ENCODE measurements at regions not wholly inside any gene's neighbourhood (a gene's known extent, or its start where the extent isn't known, plus 50 kb on each side); places are given as distances from the start of the nearest gene placed in this dataset.

DNA sequence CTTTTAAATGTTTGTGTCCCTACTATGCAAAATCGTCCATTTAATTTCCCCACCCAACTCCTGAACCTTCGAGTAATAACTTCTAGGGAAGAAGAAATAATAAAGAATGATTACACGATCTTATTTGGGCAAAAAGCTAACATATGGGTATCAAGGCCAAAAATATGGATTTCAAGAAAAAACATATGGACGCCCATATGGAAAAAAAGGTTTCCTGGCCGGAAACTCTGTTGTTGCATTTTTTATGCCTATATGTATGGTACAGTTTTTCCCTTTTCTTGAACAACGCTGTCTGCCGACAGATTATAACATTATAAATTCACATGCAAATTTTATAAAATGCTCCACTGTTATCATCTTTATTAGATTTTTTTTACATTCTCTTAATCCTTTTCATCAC, 167.6 kb upstream of the ESRRG start:
- intact Hi-C loops (cut with DNase I) = no loop called here
- 80 to 92% (median 88%) methylated on average over 7 of the region's 7 CpGs for WGBS, 4 donors
- Histone ChIP-seq H3K36me3 (replicated peaks in 1 of 2) (no peaks in the 10 kb centered on the region), H3K4me3 (no peak overlapping the region), H3K27ac (no peak overlapping the region), H3K27me3 (no peaks in the 10 kb centered on the region), H3K4me1 (replicated peaks in 1 of 2) (no peaks in the 10 kb centered on the region), H3K9me3 (replicated peaks in 1 of 3) (no peaks in the 10 kb centered on the region)
- TF ChIP-seq POLR2A (IDR thresholded peaks at IDR 0.05) = no peak
- DNase-seq = no peak

DNA sequence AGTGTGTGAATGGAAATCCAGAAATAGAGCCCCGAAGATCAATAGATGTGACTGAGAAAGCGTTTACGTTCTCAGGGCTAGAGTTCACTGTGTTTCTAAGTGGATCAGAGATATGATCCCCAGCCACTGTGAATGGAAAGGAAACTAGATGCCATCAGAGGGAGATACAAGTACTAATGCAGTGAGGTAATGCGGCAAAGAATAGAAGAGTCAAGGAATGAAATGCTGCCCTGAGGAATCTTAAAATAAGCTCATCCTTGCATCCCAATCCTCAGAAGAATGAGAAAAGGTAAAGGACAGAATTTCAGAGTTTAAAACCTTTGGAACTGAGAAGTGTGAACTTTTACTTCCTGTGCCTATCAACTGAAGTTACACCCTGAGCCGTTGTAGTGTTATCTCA, 165.5 kb upstream of the ESRRG start:
- no peaks in the 10 kb centered on the region for H3K9me3 ChIP-seq (replicated peaks in 1 of 3)
- 63 to 85% (median 74%) methylated on average over 5 of the region's 5 CpGs for WGBS, 4 donors
- intact Hi-C loops (cut with DNase I) = no loop called here

DNA sequence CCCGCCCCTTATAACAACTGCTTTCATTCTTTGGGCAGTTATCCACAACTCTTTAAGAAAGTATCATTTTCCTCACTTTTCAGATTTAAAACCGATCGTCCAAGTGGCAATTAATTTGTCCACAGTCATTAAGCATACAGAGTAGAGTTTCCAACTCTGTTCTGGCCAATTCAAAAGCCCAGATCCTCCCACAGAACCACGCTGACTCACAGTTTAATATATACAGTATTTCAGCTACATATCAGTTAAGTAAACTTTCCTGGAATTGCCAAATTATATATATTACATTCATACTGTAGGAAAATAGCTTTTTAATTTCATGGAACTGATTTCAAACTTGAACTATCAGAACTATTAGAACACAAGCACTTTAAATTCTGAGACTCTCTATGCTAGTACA, 163.8 kb upstream of the ESRRG start:
- intact Hi-C loops (cut with DNase I) = no loop called here
- H3K27ac ChIP-seq = no peak overlapping the region
- no peak overlapping the region for H3K4me3 ChIP-seq
- no peaks in the 10 kb centered on the region for H3K27me3 ChIP-seq
- no peak for TF ChIP-seq POLR2A (IDR thresholded peaks at IDR 0.05)
- TF ChIP-seq, protein P1, sequence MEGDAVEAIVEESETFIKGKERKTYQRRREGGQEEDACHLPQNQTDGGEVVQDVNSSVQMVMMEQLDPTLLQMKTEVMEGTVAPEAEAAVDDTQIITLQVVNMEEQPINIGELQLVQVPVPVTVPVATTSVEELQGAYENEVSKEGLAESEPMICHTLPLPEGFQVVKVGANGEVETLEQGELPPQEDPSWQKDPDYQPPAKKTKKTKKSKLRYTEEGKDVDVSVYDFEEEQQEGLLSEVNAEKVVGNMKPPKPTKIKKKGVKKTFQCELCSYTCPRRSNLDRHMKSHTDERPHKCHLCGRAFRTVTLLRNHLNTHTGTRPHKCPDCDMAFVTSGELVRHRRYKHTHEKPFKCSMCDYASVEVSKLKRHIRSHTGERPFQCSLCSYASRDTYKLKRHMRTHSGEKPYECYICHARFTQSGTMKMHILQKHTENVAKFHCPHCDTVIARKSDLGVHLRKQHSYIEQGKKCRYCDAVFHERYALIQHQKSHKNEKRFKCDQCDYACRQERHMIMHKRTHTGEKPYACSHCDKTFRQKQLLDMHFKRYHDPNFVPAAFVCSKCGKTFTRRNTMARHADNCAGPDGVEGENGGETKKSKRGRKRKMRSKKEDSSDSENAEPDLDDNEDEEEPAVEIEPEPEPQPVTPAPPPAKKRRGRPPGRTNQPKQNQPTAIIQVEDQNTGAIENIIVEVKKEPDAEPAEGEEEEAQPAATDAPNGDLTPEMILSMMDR (IDR thresholded peaks at IDR 0.05) = no peak
- H3K9me3 ChIP-seq (replicated peaks in 1 of 3) = no peaks in the 10 kb centered on the region
- WGBS, 4 donors = 85 to 91% (median 89%) methylated on average over 4 of the region's 4 CpGs
- H3K36me3 ChIP-seq (replicated peaks in 1 of 2) = no peaks in the 10 kb centered on the region
- no peak for DNase-seq
- H3K4me1 ChIP-seq (replicated peaks in 1 of 2) = no peaks in the 10 kb centered on the region

More for the DNA sequence above, 165.5 kb upstream of the ESRRG start:
- Histone ChIP-seq H3K4me3 (no peak overlapping the region), H3K27ac (no peak overlapping the region), H3K4me1 (replicated peaks in 1 of 2) (no peaks in the 10 kb centered on the region), H3K27me3 (no peaks in the 10 kb centered on the region), H3K36me3 (replicated peaks in 1 of 2) (no peaks in the 10 kb centered on the region)
- no peak for TF ChIP-seq POLR2A (IDR thresholded peaks at IDR 0.05)
- TF ChIP-seq, protein P1 (IDR thresholded peaks at IDR 0.05) = no peak
- DNase-seq = no peak

DNA sequence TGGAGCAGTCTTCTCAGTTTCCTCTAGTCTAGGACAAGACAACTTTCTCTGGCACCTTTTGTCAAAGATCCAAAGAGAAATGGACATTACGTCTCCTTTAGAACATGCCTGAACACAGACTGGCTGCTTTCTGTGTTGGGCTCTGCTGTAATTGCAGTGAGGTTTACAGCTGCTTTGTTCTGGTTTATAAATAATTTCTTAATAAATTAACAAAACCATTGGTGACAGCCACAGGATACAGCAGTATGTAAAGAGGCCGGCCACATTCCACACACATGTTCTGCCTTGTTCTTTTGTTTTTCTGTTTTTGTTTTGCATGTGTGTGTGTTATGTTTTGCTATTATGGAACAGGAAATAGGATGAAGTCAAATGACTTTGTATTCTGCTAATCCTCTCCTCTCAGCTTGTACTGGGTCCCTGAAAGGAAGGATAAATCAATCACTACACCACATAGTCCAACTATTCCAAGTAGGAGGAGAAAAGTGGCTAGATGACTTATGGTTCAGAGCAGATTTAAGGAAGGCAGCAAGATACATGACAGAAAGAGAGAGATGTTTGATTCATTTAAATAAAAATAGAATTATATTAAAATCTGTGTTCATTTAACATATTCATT, 161.5 kb upstream of the ESRRG start:
- WGBS, 4 donors = 56 to 64% (median 57%) methylated on average over 2 of the region's 2 CpGs
- no peak for DNase-seq
- no peaks in the 10 kb centered on the region for H3K36me3 ChIP-seq (replicated peaks in 1 of 2)
- TF ChIP-seq POLR2A (IDR thresholded peaks at IDR 0.05) = no peak
- TF ChIP-seq, protein P1 (IDR thresholded peaks at IDR 0.05) = no peak
- no peak overlapping the region for H3K4me3 ChIP-seq
- no peak overlapping the region for H3K27ac ChIP-seq
- H3K9me3 ChIP-seq (replicated peaks in 1 of 3) = no peaks in the 10 kb centered on the region
- no peaks in the 10 kb centered on the region for H3K4me1 ChIP-seq (replicated peaks in 1 of 2)
- no peaks in the 10 kb centered on the region for H3K27me3 ChIP-seq
- intact Hi-C loops (cut with DNase I) = no loop called here

DNA sequence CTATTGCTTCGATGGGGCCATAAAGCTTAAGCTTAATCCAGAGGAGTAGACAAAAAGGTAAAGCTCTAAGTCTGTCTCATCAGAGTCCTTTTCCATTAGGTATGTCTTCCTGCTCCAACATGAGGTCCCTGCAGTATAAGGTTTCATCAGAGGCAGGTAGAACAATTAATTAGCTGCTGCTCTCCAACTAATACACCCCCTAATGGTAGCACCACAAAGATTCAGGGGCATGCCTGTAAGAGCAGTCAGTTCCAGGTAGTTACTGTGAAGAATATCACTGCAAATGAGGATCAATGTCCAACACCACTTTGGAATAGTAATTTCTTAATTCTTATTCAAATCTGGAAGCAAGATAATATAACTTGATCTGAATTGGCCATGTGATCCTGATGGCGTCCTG, 160.3 kb upstream of the ESRRG start:
- Histone ChIP-seq H3K4me1 (replicated peaks in 1 of 2) (no peaks in the 10 kb centered on the region), H3K4me3 (no peak overlapping the region), H3K27ac (no peak overlapping the region), H3K9me3 (replicated peaks in 1 of 3) (no peaks in the 10 kb centered on the region), H3K36me3 (replicated peaks in 1 of 2) (no peaks in the 10 kb centered on the region), H3K27me3 (no peaks in the 10 kb centered on the region)
- no peak for TF ChIP-seq POLR2A (IDR thresholded peaks at IDR 0.05)
- TF ChIP-seq, protein P1 (IDR thresholded peaks at IDR 0.05) = no peak
- intact Hi-C loops (cut with DNase I) = no loop called here
- WGBS, 4 donors = 89 to 98% (median 94%) methylated on average over 2 of the region's 2 CpGs
- DNase-seq = no peak

Data from adrenal gland (tissue), 9 donors.